ENCODE measurements at regions not wholly inside any gene's neighbourhood (a gene's known extent, or its start where the extent isn't known, plus 50 kb on each side); places are given as distances from the start of the nearest gene placed in this dataset.

DNA sequence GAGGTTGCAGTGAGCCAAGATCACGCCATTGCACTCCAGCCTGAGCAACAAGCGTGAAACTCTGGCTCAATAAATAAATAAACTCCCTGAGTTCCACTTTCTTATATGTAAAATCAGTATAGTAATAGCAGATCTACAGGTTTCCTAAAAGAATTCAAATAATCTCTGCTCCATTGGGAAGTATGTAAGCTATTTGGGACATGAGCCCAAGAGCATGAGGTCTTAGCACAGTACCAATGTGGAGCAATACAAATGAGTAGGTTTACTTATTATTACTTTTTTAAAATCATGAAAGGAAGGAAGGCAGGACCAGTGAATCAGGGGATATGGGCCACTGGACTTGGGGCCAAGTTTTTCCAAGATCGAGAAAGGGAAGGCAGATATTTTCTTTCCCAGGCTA lies 216.9 kb upstream of the DIO2 start:
- intact Hi-C loops (cut with DNase I; ENCODE audit: low total_unique reads), result no loop called here
- no peak for DNase-seq (ENCODE audit: low spot score in 2 of 2)
- no peak for TF ChIP-seq POLR2A (IDR thresholded peaks at IDR 0.05)
- no peak for TF ChIP-seq POLR2AphosphoS5 (IDR thresholded peaks at IDR 0.05)
- TF ChIP-seq, protein P1, sequence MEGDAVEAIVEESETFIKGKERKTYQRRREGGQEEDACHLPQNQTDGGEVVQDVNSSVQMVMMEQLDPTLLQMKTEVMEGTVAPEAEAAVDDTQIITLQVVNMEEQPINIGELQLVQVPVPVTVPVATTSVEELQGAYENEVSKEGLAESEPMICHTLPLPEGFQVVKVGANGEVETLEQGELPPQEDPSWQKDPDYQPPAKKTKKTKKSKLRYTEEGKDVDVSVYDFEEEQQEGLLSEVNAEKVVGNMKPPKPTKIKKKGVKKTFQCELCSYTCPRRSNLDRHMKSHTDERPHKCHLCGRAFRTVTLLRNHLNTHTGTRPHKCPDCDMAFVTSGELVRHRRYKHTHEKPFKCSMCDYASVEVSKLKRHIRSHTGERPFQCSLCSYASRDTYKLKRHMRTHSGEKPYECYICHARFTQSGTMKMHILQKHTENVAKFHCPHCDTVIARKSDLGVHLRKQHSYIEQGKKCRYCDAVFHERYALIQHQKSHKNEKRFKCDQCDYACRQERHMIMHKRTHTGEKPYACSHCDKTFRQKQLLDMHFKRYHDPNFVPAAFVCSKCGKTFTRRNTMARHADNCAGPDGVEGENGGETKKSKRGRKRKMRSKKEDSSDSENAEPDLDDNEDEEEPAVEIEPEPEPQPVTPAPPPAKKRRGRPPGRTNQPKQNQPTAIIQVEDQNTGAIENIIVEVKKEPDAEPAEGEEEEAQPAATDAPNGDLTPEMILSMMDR (IDR thresholded peaks at IDR 0.05), result no peak
- no peaks in the 10 kb centered on the region for H3K36me3 ChIP-seq
- no peaks in the 10 kb centered on the region for H3K27me3 ChIP-seq
- no peaks in the 10 kb centered on the region for H3K4me1 ChIP-seq
- H3K27ac ChIP-seq, result no peak overlapping the region
- no peaks in the 10 kb centered on the region for H3K9me3 ChIP-seq
- no peak overlapping the region for H3K4me3 ChIP-seq

DNA sequence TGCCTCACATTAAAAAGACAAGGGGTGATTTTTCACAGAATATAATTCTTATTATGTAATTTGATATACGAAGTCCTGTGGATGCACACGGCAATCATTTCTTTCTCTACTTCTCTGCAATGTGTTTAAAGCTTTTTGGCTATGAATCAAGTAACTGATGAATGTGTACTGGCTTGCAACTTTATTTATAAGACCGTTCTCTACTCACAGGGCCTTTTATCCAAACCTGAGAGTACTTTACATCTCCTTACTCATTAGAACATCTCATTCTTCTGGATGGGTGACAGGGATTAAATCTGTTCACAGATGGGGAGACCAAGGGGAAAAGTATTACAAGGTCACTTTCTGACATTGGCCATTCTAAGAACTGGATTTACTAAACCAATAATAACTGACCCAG lies 215.8 kb upstream of the DIO2 start:
- intact Hi-C loops (cut with DNase I; ENCODE audit: low total_unique reads), result no loop called here
- DNase-seq (ENCODE audit: low spot score in 2 of 2), result no peak
- H3K36me3 ChIP-seq, result no peaks in the 10 kb centered on the region
- H3K27me3 ChIP-seq, result no peaks in the 10 kb centered on the region
- H3K4me1 ChIP-seq, result no peaks in the 10 kb centered on the region
- H3K4me3 ChIP-seq, result no peak overlapping the region
- no peak overlapping the region for H3K27ac ChIP-seq
- H3K9me3 ChIP-seq, result no peaks in the 10 kb centered on the region
- TF ChIP-seq, protein P1 (IDR thresholded peaks at IDR 0.05), result no peak
- TF ChIP-seq POLR2A (IDR thresholded peaks at IDR 0.05), result no peak
- no peak for TF ChIP-seq POLR2AphosphoS5 (IDR thresholded peaks at IDR 0.05)

DNA sequence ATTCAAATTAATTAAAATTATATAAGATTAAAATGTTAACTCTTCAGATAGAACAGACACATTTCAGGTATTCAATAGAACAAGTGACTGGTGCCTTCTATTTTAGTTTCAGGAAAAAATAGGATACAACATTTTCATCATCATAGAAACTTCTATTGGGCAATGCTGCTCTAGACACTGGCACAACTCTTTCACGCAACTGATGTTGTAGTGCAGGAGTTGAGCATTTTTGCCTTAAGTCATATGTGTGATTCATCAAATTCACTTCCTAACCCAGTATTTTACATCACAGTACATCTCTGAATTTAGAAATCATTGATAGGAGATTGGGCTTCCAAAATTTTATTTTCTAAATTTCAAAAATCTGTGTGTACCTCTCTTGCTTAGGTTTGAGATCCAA lies 215.4 kb upstream of the DIO2 start:
- H3K27ac ChIP-seq, result no peak overlapping the region
- no peak overlapping the region for H3K4me3 ChIP-seq
- H3K4me1 ChIP-seq, result no peaks in the 10 kb centered on the region
- H3K27me3 ChIP-seq, result no peaks in the 10 kb centered on the region
- no peaks in the 10 kb centered on the region for H3K36me3 ChIP-seq
- no peaks in the 10 kb centered on the region for H3K9me3 ChIP-seq
- DNase-seq (ENCODE audit: low spot score in 2 of 2), result no peak
- intact Hi-C loops (cut with DNase I; ENCODE audit: low total_unique reads), result no loop called here
- TF ChIP-seq POLR2A (IDR thresholded peaks at IDR 0.05) (no peak), POLR2AphosphoS5 (IDR thresholded peaks at IDR 0.05) (no peak)
- TF ChIP-seq, protein P1 (IDR thresholded peaks at IDR 0.05), result no peak

DNA sequence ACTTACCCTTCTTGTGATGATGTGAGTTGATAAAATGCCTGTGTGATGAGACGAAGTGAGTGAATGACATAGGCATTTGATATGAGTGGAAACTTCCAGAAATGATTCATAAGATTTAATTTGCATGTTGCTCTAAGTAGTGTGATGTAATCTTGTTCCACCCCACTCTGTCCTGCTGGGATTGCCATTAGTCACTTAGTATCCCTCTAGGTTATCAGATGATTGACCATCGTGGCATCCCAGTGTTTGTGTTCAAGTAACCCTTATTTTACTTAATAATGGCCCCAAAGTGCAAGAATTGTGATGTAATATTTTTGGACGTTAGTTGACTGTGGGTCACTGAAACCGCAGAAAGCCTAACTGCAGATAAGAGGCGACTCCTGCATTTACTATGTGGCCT lies 214.4 kb upstream of the DIO2 start:
- TF ChIP-seq POLR2A (IDR thresholded peaks at IDR 0.05), result no peak
- TF ChIP-seq, protein P1 (IDR thresholded peaks at IDR 0.05), result no peak
- no peak for TF ChIP-seq POLR2AphosphoS5 (IDR thresholded peaks at IDR 0.05)
- H3K27ac ChIP-seq, result no peak overlapping the region
- no peaks in the 10 kb centered on the region for H3K36me3 ChIP-seq
- no peaks in the 10 kb centered on the region for H3K27me3 ChIP-seq
- no peak for DNase-seq (ENCODE audit: low spot score in 2 of 2)
- intact Hi-C loops (cut with DNase I; ENCODE audit: low total_unique reads), result no loop called here
- no peaks in the 10 kb centered on the region for H3K4me1 ChIP-seq
- H3K4me3 ChIP-seq, result no peak overlapping the region
- no peaks in the 10 kb centered on the region for H3K9me3 ChIP-seq

DNA sequence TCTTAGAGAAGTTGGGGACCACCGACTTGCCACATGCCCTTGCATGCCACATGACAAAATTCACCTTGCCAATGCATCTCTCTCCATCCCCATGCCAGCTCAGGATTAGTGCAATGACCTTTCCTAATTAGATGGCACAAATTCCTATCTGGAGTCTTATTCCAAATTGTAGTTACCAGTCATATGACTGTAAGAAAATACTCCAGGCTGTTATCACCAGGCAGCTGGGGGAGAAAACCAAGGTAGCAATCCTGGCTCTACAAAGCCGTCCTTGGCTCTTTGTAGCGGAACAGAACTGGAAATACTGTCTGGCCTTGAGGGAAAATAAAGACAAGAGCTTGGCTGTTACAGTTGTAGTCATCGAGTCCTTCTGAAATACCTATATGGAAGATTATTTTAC lies 208.5 kb upstream of the DIO2 start:
- intact Hi-C loops (cut with DNase I; ENCODE audit: low total_unique reads), result no loop called here
- no peaks in the 10 kb centered on the region for H3K27me3 ChIP-seq
- H3K4me3 ChIP-seq, result no peak overlapping the region
- TF ChIP-seq, protein P1 (IDR thresholded peaks at IDR 0.05), result no peak
- TF ChIP-seq POLR2A (IDR thresholded peaks at IDR 0.05), result no peak
- TF ChIP-seq POLR2AphosphoS5 (IDR thresholded peaks at IDR 0.05), result no peak
- no peak overlapping the region for H3K27ac ChIP-seq
- H3K36me3 ChIP-seq, result no peaks in the 10 kb centered on the region
- no peaks in the 10 kb centered on the region for H3K9me3 ChIP-seq
- DNase-seq (ENCODE audit: low spot score in 2 of 2), result no peak
- H3K4me1 ChIP-seq, result no peaks in the 10 kb centered on the region

Data from breast epithelium (tissue), 4 donors.